K562 (cell line): ENCODE measurements at regions not wholly inside any gene's neighbourhood (a gene's known extent, or its start where the extent isn't known, plus 50 kb on each side); places are given as distances from the start of the nearest gene placed in this dataset.

ENCODE experiments used
- C11orf30 ChIP-seq: fragments of 450-650 bp; IDR thresholded peaks from 2 replicates; pipeline ENCODE4 v1.6.1; 2016; ENCODE audit warnings: low read depth, mild to moderate bottlenecking
- EZH2 ChIP-seq: IDR thresholded peaks from 2 replicates; pipeline ENCODE4 v1.6.1; 2012; ENCODE audit warnings: low read depth, mild to moderate bottlenecking, inconsistent platforms, low read length, borderline replicate concordance
- MBD2 ChIP-seq: sonication (generic); IDR thresholded peaks from 2 replicates; pipeline ENCODE4 v1.6.1; 2016; ENCODE audit warnings: low read depth, borderline replicate concordance
- TF ChIP-seq, protein P1 (sequence below): sonication (generic); formaldehyde crosslinking; IDR thresholded peaks from 2 replicates; pipeline ENCODE4 v1.8.1; 2023; ENCODE audit warnings: mild to moderate bottlenecking, missing genetic modification reagents
- TF ChIP-seq, protein P2 (sequence below): sonication (generic); formaldehyde crosslinking; IDR thresholded peaks from 2 replicates; pipeline ENCODE4 v1.8.0; 2022; ENCODE audit warnings: mild to moderate bottlenecking, low read depth, missing genetic modification reagents

DNA sequence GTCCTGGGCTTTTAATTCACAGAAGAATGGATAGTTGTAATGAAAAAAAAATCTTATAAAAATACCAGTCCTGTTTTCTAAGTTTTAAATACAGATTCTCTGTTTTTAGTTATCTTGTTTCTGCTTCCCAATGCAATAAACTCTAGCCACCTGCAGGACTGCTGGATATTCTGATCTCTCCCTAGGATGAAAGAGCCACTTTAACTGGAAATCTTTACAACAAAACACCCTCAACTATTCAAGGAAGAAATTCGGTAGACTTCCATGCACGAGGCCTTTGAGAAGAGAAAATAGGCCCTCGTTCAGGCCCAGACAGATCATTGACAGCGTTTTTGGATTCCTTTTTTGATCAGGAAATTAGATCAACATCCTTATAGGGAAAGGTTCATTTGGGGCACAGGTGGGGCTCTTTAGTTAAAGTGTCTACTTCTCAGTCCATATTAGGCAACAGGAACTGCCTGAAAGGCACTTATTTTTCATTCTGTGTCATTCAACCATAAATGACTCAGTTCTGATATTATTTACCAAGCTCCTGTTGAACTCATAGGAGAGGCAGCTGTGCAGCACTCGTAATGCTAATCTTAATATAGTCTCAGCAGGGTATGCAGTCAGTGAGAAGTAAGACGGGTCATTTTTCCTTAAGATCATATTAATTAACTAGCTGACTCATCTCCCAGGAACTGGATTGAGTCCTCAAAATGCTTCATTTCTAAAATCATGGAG is 71.1 kb upstream of the ERRFI1 start (continued):
- TF ChIP-seq, protein P1, sequence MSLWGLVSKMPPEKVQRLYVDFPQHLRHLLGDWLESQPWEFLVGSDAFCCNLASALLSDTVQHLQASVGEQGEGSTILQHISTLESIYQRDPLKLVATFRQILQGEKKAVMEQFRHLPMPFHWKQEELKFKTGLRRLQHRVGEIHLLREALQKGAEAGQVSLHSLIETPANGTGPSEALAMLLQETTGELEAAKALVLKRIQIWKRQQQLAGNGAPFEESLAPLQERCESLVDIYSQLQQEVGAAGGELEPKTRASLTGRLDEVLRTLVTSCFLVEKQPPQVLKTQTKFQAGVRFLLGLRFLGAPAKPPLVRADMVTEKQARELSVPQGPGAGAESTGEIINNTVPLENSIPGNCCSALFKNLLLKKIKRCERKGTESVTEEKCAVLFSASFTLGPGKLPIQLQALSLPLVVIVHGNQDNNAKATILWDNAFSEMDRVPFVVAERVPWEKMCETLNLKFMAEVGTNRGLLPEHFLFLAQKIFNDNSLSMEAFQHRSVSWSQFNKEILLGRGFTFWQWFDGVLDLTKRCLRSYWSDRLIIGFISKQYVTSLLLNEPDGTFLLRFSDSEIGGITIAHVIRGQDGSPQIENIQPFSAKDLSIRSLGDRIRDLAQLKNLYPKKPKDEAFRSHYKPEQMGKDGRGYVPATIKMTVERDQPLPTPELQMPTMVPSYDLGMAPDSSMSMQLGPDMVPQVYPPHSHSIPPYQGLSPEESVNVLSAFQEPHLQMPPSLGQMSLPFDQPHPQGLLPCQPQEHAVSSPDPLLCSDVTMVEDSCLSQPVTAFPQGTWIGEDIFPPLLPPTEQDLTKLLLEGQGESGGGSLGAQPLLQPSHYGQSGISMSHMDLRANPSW (CRISPR knock-in tag) = no peak
- TF ChIP-seq, protein P2, sequence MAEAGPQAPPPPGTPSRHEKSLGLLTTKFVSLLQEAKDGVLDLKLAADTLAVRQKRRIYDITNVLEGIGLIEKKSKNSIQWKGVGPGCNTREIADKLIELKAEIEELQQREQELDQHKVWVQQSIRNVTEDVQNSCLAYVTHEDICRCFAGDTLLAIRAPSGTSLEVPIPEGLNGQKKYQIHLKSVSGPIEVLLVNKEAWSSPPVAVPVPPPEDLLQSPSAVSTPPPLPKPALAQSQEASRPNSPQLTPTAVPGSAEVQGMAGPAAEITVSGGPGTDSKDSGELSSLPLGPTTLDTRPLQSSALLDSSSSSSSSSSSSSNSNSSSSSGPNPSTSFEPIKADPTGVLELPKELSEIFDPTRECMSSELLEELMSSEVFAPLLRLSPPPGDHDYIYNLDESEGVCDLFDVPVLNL = no peak
- TF ChIP-seq C11orf30 (peak; percentile 30; the same call in 1 of the 2 replicates), EZH2 (no peak), MBD2 (no peak)
